Trophoblast cell (in vitro differentiated cells and primary cell): ENCODE measurements at regions not wholly inside any gene's neighbourhood (a gene's known extent, or its start where the extent isn't known, plus 50 kb on each side); places are given as distances from the start of the nearest gene placed in this dataset.

ENCODE experiments used
- DNase-seq, 2 donors: peaks; one replicate each; pipeline ENCODE4 v3.0.0-alpha.2; 2016
- H2AFZ ChIP-seq: 2 replicates; pipeline ENCODE4 v1.6.1; 2013; ENCODE audit warnings: low read length, moderate library complexity, mild to moderate bottlenecking; ENCODE audit not compliant: insufficient read depth, poor library complexity
- H2AK5ac ChIP-seq: 2 replicates; pipeline ENCODE4 v1.6.1; 2013; ENCODE audit warnings: mild to moderate bottlenecking, low read length
- H2BK120ac ChIP-seq: 2 replicates; pipeline ENCODE4 v1.6.1; 2013; ENCODE audit warnings: low read length, mild to moderate bottlenecking, moderate library complexity; ENCODE audit not compliant: insufficient read depth, poor library complexity
- H2BK12ac ChIP-seq: 2 replicates; pipeline ENCODE4 v1.6.1; 2013; ENCODE audit warnings: mild to moderate bottlenecking, low read length, moderate library complexity
- H2BK5ac ChIP-seq: 2 replicates; pipeline ENCODE4 v1.6.1; 2013; ENCODE audit warnings: low read length, low read depth, moderate library complexity, mild to moderate bottlenecking; ENCODE audit not compliant: poor library complexity
- H3K14ac ChIP-seq: 2 replicates; pipeline ENCODE4 v1.6.1; 2013; ENCODE audit warnings: mild to moderate bottlenecking, low read length
- H3K18ac ChIP-seq: 2 replicates; pipeline ENCODE4 v1.6.1; 2013; ENCODE audit warnings: mild to moderate bottlenecking, low read length
- H3K23ac ChIP-seq: 2 replicates; pipeline ENCODE4 v1.6.1; 2013; ENCODE audit warnings: low read length
- H3K27ac ChIP-seq: 2 replicates; pipeline ENCODE4 v1.5.1; 2013; ENCODE audit warnings: low read depth, mild to moderate bottlenecking, inconsistent platforms, low read length, moderate library complexity
- H3K27me3 ChIP-seq: 2 replicates; pipeline ENCODE4 v1.6.1; 2013; ENCODE audit warnings: inconsistent platforms, mild to moderate bottlenecking, low read length, moderate library complexity; ENCODE audit not compliant: insufficient read depth
- H3K36me3 ChIP-seq, 2 experiments: 1 replicate in 1 of 2; 2 replicates in 1 of 2; pipeline ENCODE4 v1.6.1; 2013; ENCODE audit warnings: low read length in 2 of 2, mild to moderate bottlenecking in 2 of 2, moderate library complexity in 1 of 2; ENCODE audit not compliant: insufficient read depth in 2 of 2, control insufficient read depth in 1 of 2
- H3K4ac ChIP-seq: 2 replicates; pipeline ENCODE4 v1.6.1; 2013; ENCODE audit warnings: low read depth, mild to moderate bottlenecking, low read length, moderate library complexity
- H3K4me1 ChIP-seq, 2 experiments: 1 replicate in 1 of 2; 2 replicates in 1 of 2; pipeline ENCODE4 v1.6.1; 2013; ENCODE audit warnings: low read length in 2 of 2, mild to moderate bottlenecking in 2 of 2, moderate library complexity in 1 of 2; ENCODE audit not compliant: insufficient read depth in 2 of 2, control insufficient read depth in 1 of 2
- H3K4me2 ChIP-seq: 2 replicates; pipeline ENCODE4 v1.6.1; 2013; ENCODE audit warnings: inconsistent platforms, mild to moderate bottlenecking, low read length, moderate library complexity
- H3K4me3 ChIP-seq: 2 replicates; pipeline ENCODE4 v1.5.1; 2013; ENCODE audit warnings: mild to moderate bottlenecking, low read depth, low read length, inconsistent platforms
- H3K79me1 ChIP-seq: one replicate; pipeline ENCODE4 v1.6.1; 2013; ENCODE audit warnings: low read length
- H3K79me2 ChIP-seq: 2 replicates; pipeline ENCODE4 v1.6.1; 2013; ENCODE audit warnings: low read length, mild to moderate bottlenecking; ENCODE audit not compliant: control insufficient read depth, insufficient read depth, poor library complexity
- H3K9ac ChIP-seq: 2 replicates; pipeline ENCODE4 v1.6.1; 2013; ENCODE audit warnings: mild to moderate bottlenecking, low read length
- H3K9me3 ChIP-seq: 2 replicates; pipeline ENCODE4 v1.6.1; 2013; ENCODE audit warnings: low read depth, mild to moderate bottlenecking, control low read depth, inconsistent platforms, low read length; ENCODE audit not compliant: insufficient read depth
- H4K12ac ChIP-seq: 2 replicates; pipeline ENCODE4 v1.6.1; 2013; ENCODE audit warnings: low read depth, mild to moderate bottlenecking, low read length, moderate library complexity
- H4K8ac ChIP-seq: 2 replicates; pipeline ENCODE4 v1.6.1; 2013; ENCODE audit warnings: low read depth, mild to moderate bottlenecking, low read length, moderate library complexity
- H4K91ac ChIP-seq: one replicate; pipeline ENCODE4 v1.6.1; 2013; ENCODE audit warnings: low read depth, mild to moderate bottlenecking, low read length, moderate library complexity
- WGBS: extraction: QIAGEN DNeasy Blood & Tissue Kit; methylation state at CpG from one replicate; pipeline ENCODE4 v1.1.7; 2013; ENCODE audit warnings: missing lambda C conversion rate; ENCODE audit not compliant: insufficient read length, insufficient coverage; ENCODE audit errors: extremely low coverage; 5-methylcytosine and 5-hydroxymethylcytosine counted together

GRCh38 chr2:21244161-21244560 lies 120.4 kb downstream of the TDRD15 start:
- no peak overlapping the region for H3K14ac ChIP-seq
- no peaks in the 10 kb centered on the region for H3K9me3 ChIP-seq
- H3K18ac ChIP-seq, result no peak overlapping the region
- H3K27me3 ChIP-seq, result no peaks in the 10 kb centered on the region
- H2BK5ac ChIP-seq, result no peak overlapping the region
- no peaks in the 10 kb centered on the region for H3K4me1 ChIP-seq
- no peak overlapping the region for H4K12ac ChIP-seq
- H3K36me3 ChIP-seq, result no peaks in the 10 kb centered on the region
- H3K23ac ChIP-seq, result no peak overlapping the region
- no peak overlapping the region for H2BK12ac ChIP-seq
- no peak overlapping the region for H3K4ac ChIP-seq
- H3K79me1 ChIP-seq, result no peaks in the 10 kb centered on the region
- no peak overlapping the region for H2AK5ac ChIP-seq
- WGBS, result no CpG with 5 or more reads among the region's 1 CpG
- DNase-seq, result no peak
- H4K91ac ChIP-seq, result no peak overlapping the region
- no peak overlapping the region for H2BK120ac ChIP-seq
- H3K79me2 ChIP-seq, result no peaks in the 10 kb centered on the region
- no peak overlapping the region for H2AFZ ChIP-seq
- H3K4me3 ChIP-seq, result no peak overlapping the region
- no peak overlapping the region for H4K8ac ChIP-seq
- H3K27ac ChIP-seq, result no peak overlapping the region
- no peak overlapping the region for H3K9ac ChIP-seq
- no peak overlapping the region for H3K4me2 ChIP-seq

DNA sequence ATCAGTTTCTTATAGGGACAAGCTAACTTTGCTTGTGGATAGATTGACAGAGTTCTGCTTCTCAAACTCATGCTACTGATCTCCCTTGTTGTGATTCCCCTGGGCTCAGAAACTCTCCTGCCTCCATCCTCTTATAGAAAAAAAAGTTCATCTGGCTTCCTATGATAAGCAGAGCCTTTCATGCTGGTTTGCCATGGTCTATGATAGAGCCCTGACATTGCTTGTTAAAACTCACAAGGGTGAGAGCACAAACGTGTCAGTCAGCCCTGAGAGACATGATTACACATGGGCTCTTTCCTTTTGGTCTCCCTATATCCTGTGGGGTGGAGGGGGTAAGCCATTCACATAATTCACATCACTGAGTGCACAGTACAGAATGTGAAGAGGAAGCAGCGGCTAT lies 121.8 kb downstream of the TDRD15 start:
- H3K14ac ChIP-seq, result no peak overlapping the region
- H2BK5ac ChIP-seq, result no peak overlapping the region
- no peak overlapping the region for H3K23ac ChIP-seq
- H3K9me3 ChIP-seq, result no peaks in the 10 kb centered on the region
- H3K27ac ChIP-seq, result no peak overlapping the region
- H2BK120ac ChIP-seq, result no peak overlapping the region
- no peak overlapping the region for H3K4me2 ChIP-seq
- no CpG with 5 or more reads among the region's 2 CpGs for WGBS
- H4K12ac ChIP-seq, result no peak overlapping the region
- no peak overlapping the region for H2AK5ac ChIP-seq
- H2BK12ac ChIP-seq, result no peak overlapping the region
- H4K8ac ChIP-seq, result no peak overlapping the region
- no peaks in the 10 kb centered on the region for H3K27me3 ChIP-seq
- no peak overlapping the region for H3K4me3 ChIP-seq
- no peak overlapping the region for H4K91ac ChIP-seq
- no peak overlapping the region for H3K9ac ChIP-seq
- H3K4ac ChIP-seq, result no peak overlapping the region
- no peaks in the 10 kb centered on the region for H3K79me1 ChIP-seq
- DNase-seq, result no peak
- no peak overlapping the region for H2AFZ ChIP-seq
- H3K36me3 ChIP-seq, result no peaks in the 10 kb centered on the region
- H3K4me1 ChIP-seq, result no peaks in the 10 kb centered on the region
- H3K79me2 ChIP-seq, result no peaks in the 10 kb centered on the region
- H3K18ac ChIP-seq, result no peak overlapping the region

DNA sequence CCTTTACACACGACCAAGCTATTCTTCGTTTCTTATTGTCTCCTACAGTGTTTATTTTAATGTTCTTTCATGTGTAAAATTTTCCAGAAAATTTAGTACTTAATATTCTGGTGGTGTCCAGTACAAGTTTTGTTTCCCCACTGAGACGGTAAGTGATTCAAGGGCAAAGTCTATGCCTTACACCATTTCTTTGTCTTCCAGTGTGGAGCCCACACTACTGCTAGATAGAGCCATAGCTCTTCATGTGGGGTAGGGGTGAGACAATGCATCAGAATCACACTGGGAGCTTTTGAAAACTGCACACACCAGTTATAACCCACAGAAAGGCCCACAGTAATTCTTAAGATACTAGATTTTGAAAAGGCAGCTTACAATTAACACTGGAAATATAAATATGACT lies 125.6 kb downstream of the TDRD15 start:
- Histone ChIP-seq H3K4me2 (no peak overlapping the region), H3K27ac (no peak overlapping the region), H3K4me1 (no peaks in the 10 kb centered on the region), H2BK5ac (no peak overlapping the region), H3K9me3 (no peaks in the 10 kb centered on the region), H2BK120ac (no peak overlapping the region), H3K27me3 (no peaks in the 10 kb centered on the region), H4K91ac (no peak overlapping the region), H3K4me3 (no peak overlapping the region), H3K36me3 (no peaks in the 10 kb centered on the region), H2BK12ac (no peak overlapping the region), H2AFZ (no peak overlapping the region), H2AK5ac (no peak overlapping the region), H3K4ac (no peak overlapping the region), H3K79me2 (no peaks in the 10 kb centered on the region), H3K18ac (no peak overlapping the region), H3K79me1 (no peaks in the 10 kb centered on the region), H3K9ac (no peak overlapping the region), H3K23ac (no peak overlapping the region), H3K14ac (no peak overlapping the region), H4K12ac (no peak overlapping the region), H4K8ac (no peak overlapping the region)
- WGBS, result no CpG with 5 or more reads among the region's 3 CpGs
- DNase-seq, result no peak

GRCh38 chr2:21250673-21251072 lies 126.9 kb downstream of the TDRD15 start:
- no peak overlapping the region for H3K27ac ChIP-seq

More at GRCh38 chr2:21250673-21251072, 126.9 kb downstream of the TDRD15 start:
- Histone ChIP-seq H3K4me3 (no peak overlapping the region), H3K27me3 (no peaks in the 10 kb centered on the region), H2BK12ac (no peak overlapping the region), H3K36me3 (no peaks in the 10 kb centered on the region), H3K9ac (no peak overlapping the region), H4K91ac (no peak overlapping the region), H3K4ac (no peak overlapping the region), H3K79me2 (no peaks in the 10 kb centered on the region), H3K23ac (no peak overlapping the region), H3K79me1 (no peaks in the 10 kb centered on the region), H4K8ac (no peak overlapping the region), H3K4me2 (no peak overlapping the region), H3K9me3 (no peaks in the 10 kb centered on the region), H4K12ac (no peak overlapping the region), H2BK120ac (no peak overlapping the region), H2AFZ (no peak overlapping the region), H2BK5ac (no peak overlapping the region), H3K14ac (no peak overlapping the region), H3K4me1 (no peaks in the 10 kb centered on the region), H3K18ac (no peak overlapping the region), H2AK5ac (no peak overlapping the region)
- no peak for DNase-seq
